Stomach (tissue), 4 donors: ENCODE measurements at regions not wholly inside any gene's neighbourhood (a gene's known extent, or its start where the extent isn't known, plus 50 kb on each side); places are given as distances from the start of the nearest gene placed in this dataset.

Source experiments
- CTCF ChIP-seq, 7 experiments: fragments of 450-650 bp in 4 of 7; fragments of 200-600 bp in 3 of 7; sonication (generic) in 3 of 7; IDR thresholded peaks; one replicate each; pipeline ENCODE4 v1.5.1; 2016 to 2019; ENCODE audit warnings: antibody characterized with exemption in 7 of 7, control low read depth in 2 of 7, mild to moderate bottlenecking in 1 of 7
- POLR2A ChIP-seq, 4 donors: fragments of 450-650 bp; IDR thresholded peaks; one replicate each; pipeline ENCODE4 v1.6.1; 2016; ENCODE audit warnings: antibody characterized with exemption in 4 of 4, control low read depth in 2 of 4, mild to moderate bottlenecking in 1 of 4, moderate library complexity in 1 of 4

GRCh38 chr1:238408737-238409136 lies 518.0 kb upstream of the ZP4 start:
- TF ChIP-seq POLR2A (IDR thresholded peaks at IDR 0.05) (no peak), CTCF (IDR thresholded peaks at IDR 0.05) (no peak)
